Erythroblast (primary cell): ENCODE measurements at regions not wholly inside any gene's neighbourhood (a gene's known extent, or its start where the extent isn't known, plus 50 kb on each side); places are given as distances from the start of the nearest gene placed in this dataset.

Experiments used
- GATA1 ChIP-seq: IDR thresholded peaks from 2 replicates; pipeline ENCODE4 v1.6.1; 2011; ENCODE audit warnings: low read depth, mild to moderate bottlenecking, control low read depth, low read length, moderate library complexity
- POLR2A ChIP-seq: IDR thresholded peaks from 2 replicates; pipeline ENCODE4 v1.6.1; 2011; ENCODE audit warnings: mild to moderate bottlenecking, low read length

GRCh38 chr1:83023212-83023611 is 975.7 kb downstream of the TTLL7 start:
- no peak for TF ChIP-seq POLR2A
- TF ChIP-seq GATA1: no peak
